DOHH2 (cell line): ENCODE measurements at regions not wholly inside any gene's neighbourhood (a gene's known extent, or its start where the extent isn't known, plus 50 kb on each side); places are given as distances from the start of the nearest gene placed in this dataset.

ENCODE experiments used
- EZH2phosphoT487 ChIP-seq: fragments of 200-600 bp; sonication (generic); IDR thresholded peaks from 2 replicates; pipeline ENCODE4 v1.6.1; 2017; ENCODE audit warnings: borderline replicate concordance, mild to moderate bottlenecking, antibody characterized with exemption, low read length, moderate library complexity, mixed read lengths
- TF ChIP-seq, protein P1 (sequence below): fragments of 200-600 bp; sonication (generic); IDR thresholded peaks from one replicate; pipeline ENCODE4 v1.5.1; 2014; ENCODE audit warnings: antibody characterized with exemption, mild to moderate bottlenecking, low read depth, low read length; ENCODE audit not compliant: poor library complexity, severe bottlenecking

DNA sequence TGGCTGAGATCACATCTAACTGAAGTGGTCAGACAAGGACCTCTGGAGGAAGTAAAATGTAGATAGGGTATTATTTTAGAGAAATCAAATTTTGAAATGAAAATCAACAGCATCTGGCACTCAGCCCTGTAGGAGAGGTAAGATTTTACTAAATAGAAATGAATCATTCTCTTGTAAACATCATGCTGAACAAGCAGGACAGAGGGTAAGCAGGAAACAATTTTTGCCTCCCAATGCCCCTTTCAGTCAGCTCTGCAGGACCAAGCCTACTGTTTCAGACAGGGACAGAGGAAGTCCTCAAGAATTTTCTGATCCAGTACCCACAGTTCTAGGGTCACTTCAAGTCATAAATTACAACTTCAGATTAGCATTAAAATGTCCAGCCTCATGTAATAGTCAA is 190.1 kb downstream of the ESM1 start:
- TF ChIP-seq, protein P1, sequence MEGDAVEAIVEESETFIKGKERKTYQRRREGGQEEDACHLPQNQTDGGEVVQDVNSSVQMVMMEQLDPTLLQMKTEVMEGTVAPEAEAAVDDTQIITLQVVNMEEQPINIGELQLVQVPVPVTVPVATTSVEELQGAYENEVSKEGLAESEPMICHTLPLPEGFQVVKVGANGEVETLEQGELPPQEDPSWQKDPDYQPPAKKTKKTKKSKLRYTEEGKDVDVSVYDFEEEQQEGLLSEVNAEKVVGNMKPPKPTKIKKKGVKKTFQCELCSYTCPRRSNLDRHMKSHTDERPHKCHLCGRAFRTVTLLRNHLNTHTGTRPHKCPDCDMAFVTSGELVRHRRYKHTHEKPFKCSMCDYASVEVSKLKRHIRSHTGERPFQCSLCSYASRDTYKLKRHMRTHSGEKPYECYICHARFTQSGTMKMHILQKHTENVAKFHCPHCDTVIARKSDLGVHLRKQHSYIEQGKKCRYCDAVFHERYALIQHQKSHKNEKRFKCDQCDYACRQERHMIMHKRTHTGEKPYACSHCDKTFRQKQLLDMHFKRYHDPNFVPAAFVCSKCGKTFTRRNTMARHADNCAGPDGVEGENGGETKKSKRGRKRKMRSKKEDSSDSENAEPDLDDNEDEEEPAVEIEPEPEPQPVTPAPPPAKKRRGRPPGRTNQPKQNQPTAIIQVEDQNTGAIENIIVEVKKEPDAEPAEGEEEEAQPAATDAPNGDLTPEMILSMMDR: no peak
- no peak for TF ChIP-seq EZH2phosphoT487
